HG03064 (cell line): ENCODE measurements at regions not wholly inside any gene's neighbourhood (a gene's known extent, or its start where the extent isn't known, plus 50 kb on each side); places are given as distances from the start of the nearest gene placed in this dataset.

ENCODE experiments used
- ATAC-seq: cut with Tn5 transposase; IDR thresholded peaks from one replicate; pipeline ENCODE4 v1.9.1; 2021; ENCODE audit warnings: low read depth; ENCODE audit not compliant: unreplicated experiment

DNA sequence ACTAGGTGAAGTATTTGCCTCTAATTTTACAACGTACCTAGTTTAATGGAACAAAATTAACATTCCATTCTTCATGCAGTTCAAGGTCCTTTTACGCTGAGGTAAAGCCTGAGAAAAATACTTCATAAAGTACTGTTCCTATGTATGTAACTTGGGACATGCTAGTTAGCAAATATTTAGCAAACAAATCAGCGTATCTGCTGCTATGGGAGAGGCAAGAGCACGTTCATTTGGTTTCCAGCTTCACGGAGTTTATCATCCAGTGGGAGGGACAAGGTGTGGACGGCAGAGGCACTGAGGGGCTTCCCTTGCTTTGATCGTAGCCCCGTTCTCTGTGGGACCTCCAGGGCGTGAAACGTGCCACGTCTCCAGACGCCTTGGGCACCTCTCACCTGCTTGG, 248.8 kb downstream of the IRS2 start:
- ATAC-seq: no peak

DNA sequence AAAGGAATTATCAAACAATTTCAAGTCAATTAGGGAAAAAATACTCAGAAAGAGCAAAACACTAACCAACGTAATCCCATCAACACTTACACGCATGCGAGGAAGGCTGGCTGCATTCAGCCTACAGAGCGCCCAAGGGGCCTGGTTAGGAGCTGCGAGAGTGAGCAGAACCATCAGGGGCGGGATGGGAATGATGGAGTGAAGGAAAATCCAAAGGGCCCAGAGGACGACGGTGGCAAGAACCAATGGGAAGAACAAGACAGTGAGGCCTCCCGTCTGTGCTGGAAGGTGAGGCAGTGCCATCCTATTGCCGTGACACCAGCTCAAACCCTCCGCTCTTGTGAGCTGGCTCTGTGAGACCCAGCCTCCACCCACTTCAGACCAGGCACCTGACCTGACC, 253.0 kb downstream of the IRS2 start:
- ATAC-seq: no peak

DNA sequence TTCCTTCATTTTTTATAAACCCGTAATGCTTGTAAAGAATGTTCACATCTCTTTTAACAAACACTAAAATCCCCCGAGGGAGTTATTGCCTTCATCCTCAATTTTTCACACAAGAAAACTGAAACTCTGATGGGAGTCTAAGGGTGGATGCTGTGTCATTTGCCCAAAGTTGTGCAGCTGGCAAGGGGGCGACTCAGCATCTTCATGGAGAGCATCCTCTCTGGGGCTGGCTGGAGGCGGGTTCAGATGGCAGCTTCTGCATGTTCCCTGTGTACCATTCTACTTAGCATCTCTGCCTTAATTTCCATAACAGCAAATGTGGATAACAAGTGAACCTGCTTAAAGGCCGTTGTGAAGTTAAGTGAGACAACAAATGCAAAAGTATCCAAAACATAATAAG, 256.4 kb downstream of the IRS2 start:
- ATAC-seq: no peak

DNA sequence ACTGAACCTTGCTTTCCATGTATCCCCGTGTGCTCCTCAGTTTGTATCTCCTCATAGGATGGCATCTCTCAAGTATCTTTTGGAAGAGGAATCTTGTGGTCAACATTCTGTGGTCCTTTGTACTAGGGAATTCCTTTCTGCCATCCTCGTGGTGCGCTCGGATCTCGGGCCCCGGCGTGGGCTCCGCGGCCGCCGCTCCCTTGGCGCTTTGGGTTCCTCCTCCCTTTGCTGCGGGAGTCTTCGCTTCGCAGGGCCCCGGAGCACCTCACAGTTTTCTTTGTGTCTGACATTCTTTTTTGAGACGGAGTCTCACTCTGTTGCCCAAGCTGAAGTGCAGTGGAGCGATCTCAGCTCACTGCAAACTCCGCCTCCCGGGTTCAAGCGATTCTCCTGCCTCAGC, 264.7 kb downstream of the IRS2 start:
- no peak for ATAC-seq

DNA sequence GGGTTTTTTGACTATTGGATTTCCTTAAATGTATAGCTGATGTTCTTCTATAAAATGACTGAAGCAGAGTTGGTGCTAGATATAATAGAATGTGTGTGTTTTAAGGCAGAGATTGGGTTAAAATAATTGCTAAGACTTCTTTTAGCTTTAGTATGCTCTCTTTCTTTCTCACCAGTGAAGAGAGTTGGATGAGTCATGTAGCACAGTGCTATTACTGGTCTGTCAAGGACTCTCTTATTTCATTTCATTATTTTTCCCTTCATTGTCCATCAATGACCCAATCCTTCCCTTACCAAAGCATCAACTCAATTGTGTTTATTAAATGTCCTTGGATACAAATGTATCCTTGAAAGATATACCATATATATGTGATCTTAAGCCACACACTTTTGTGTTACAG, 268.9 kb downstream of the IRS2 start:
- ATAC-seq: no peak

DNA sequence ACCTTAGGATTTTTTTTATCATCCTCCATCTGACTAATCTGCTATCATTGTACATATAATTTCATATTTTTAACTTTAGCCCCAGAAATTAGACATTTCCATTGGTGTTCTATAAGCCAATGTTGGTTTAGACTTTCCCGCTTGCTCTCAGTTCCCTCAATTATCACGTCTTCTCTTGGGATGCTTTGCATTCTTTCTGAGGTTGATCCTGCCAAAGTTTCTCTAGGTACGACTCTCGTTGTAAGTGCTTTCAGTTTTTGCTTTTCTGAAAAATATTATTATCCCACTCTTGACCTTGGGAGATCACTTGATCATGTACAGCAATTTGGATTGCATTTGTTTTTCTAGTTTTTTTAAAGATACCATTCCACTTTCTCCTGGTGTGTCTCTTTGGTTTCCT, 270.2 kb downstream of the IRS2 start:
- ATAC-seq: no peak

DNA sequence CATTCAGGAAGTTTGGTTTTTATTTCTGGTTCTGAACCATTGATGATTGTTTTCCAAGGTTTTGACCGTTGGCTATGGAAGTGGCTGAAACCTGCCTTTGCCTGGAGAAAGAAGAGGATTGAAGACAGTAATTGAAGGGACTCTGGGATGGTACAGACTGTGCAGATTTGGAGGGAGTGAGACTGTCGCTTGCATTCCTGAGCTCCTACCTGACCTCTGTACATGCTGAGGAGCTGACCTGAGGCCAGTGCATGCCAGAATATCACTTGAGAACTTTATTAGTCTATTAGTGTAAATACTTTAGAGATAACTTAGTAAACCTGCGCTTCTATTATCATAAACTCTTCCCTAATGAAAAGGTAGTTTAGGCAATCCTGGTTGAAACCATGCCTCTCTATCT, 276.4 kb downstream of the IRS2 start:
- ATAC-seq: no peak

DNA sequence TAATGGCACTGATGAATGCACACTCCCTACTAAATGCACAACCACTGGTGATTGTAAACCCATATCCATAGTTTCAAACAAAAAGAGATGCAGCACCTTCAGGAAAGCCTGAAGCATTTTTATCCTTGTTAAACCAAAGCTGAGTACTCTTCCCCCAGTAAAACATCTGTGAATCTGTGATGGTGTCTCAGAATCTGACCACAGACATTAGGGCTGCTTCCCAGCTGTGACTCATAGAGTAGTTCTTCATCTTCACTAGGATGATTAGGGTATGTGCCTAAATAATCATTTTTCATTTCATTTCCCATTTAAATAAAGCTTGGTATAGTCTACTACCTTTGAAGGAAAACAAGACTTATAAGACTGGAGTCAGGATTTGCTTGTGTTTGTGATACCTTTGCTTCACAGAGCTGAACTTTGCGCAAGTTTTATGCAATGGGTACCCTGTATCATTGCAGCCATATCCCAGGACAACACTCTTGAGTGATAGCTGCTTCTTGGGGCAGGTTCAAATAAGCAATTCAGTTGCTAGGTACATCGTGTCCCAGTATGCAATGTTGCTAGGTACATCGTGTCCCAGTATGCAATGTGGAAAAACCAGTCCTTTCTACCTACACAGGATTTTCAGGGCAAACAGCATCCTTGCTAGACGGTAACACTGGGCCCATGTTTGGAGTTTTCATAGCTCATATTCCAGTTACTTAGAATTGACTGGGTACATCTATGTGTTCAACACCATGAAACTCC, 277.1 kb downstream of the IRS2 start:
- no peak for ATAC-seq

DNA sequence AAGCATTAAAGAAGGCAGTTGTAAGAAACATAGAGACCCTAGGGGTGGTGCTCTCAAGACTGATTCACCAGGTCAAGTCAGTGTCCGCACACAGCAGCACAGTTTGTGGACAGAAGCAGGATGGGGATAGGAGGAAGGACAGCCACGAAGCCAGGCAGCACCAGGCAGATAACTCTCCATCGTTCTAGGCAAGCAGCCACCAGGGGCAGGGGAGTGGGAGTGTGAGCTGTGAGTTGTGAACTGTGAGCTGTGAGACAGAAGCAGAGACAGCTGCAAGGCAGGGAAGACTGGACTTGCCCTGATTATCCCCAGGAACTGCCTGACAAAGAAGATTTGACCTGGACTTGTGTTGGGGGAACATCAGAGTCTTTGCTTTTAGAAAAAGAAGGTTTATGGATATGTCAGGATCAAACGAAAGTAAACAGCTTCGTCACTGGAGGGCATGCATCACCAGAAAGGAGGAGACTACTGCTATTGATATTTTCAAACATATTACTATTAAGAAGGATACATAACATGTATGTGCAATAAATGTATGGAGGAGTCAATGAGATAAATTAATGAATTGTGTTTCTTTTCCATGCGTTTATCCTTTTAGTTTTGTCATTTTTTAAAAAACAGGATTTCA, 286.1 kb downstream of the IRS2 start:
- no peak for ATAC-seq

DNA sequence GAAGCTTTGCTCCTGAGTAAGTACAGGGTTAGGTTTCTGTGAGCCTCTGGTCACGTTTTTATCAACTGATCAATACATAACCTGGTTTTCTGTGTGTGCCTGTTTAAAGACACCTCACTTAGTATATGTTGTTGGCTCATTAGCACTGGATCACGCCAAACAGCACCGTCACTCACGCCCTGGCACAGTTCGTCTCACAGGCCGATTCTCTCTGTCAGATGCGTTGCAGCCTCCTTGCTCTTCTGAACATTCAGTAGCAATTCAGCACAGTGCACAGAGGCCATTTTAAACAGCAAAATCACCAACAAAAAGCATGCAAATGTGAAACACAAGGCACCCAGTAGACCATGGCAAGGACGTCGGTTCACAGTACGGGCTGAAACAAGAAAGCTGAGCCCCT, 288.5 kb downstream of the IRS2 start:
- ATAC-seq: no peak

DNA sequence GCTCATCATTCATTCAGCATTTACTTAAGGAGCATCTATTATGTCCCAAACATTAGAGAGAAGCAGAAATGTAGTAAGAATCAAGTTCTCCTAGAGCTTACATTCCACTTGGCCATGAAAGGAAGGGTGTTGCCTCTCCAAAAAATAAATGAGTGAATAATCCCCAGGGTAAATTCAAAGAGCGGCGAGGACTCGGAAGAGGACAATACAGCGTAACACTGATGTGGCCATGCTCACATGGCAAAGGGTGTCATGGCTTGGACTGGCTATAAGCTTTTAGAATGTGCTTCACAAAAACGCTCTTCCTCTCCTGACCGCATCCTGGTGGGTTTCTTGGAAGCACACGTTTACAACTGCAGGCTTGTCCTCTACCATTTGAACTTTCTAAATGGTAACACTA, 290.2 kb downstream of the IRS2 start:
- no peak for ATAC-seq

DNA sequence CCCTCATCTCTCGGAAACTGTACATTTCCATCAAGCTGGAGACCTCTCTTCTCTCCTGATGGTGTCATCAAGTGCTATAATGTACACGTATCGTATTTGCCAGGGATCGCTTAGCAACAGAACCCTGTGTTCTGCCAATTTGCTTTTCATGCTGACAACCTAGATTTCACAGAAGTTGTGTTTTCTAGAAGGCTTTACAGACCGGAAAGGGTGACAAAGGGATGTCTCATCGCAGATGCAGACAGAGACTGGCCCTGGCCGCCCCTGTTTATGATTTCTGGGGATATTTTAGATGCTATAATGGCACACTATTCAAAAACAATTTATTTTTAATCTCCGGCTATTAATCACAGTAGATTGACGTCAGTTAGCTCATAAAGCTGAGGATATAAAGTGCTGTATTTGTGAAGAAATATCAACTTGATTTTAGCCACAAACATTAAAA, 291.4 kb downstream of the IRS2 start:
- ATAC-seq: no peak

DNA sequence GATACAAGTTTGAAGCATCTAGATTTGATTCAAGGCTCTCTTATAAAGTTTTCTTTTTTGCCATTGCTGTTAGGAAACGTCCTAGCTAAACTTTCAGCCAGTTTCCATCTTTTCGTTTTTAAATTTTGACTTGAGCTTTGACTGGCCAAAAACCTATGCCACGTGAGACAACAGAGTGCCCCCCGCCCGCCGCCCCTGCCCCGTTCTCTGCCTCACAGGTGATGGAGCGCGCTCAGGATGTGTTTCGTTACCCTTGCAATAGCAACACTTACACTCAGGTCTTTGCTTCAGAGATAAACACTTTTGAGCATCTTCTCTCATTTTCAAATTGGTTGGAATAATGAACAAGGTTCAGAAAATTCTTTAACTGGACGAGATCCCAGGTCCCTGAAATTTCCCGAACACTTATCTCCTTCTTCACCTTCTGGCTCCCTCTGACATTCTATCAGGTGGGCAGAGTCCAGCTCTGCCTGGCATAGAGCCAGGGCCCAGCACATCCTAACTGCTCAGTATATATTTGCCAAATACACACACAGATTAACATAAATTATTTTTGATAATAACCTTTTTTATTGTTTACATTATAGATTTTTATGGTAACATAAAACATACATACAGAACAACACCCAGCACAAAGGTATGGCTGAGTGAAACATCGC, 301.1 kb downstream of the IRS2 start:
- ATAC-seq: no peak

DNA sequence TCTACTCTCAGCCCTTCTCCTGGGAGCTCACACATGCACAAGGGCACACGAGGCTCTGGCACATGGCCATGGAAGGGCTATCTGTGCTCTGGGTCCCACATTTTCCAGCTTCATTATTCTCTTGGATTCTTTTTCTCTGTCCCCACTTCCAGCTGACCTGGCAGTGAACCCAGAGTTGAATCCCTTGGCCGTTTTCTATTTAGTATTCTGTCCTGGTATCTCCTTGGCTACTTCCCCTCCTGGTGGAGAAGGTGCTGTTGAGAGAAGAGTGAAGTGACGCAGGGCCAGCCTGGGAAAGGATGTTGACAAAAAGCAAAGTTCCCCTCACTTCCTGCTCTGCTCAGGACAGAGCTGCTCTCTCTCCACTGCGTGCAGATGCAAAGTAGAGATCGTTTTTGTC, 303.1 kb downstream of the IRS2 start:
- ATAC-seq: no peak

DNA sequence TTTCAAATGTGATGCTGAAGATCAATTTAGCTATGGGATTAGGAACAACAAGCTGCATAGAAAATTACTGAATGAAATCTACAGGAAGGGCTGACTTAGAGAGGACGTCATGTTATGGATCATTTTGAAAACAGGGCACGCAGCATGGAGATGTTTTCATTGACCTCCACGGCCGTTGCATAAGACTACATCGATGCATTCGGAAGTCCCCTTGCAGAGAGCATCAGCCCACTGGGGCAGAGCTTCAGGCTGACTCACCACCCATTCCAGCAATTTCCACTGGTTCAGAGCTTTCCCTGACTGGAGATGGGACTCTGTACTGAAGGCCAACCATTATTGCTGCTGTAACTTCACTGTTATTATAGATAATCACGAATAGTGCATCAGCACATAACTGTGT, 305.3 kb downstream of the IRS2 start:
- no peak for ATAC-seq

DNA sequence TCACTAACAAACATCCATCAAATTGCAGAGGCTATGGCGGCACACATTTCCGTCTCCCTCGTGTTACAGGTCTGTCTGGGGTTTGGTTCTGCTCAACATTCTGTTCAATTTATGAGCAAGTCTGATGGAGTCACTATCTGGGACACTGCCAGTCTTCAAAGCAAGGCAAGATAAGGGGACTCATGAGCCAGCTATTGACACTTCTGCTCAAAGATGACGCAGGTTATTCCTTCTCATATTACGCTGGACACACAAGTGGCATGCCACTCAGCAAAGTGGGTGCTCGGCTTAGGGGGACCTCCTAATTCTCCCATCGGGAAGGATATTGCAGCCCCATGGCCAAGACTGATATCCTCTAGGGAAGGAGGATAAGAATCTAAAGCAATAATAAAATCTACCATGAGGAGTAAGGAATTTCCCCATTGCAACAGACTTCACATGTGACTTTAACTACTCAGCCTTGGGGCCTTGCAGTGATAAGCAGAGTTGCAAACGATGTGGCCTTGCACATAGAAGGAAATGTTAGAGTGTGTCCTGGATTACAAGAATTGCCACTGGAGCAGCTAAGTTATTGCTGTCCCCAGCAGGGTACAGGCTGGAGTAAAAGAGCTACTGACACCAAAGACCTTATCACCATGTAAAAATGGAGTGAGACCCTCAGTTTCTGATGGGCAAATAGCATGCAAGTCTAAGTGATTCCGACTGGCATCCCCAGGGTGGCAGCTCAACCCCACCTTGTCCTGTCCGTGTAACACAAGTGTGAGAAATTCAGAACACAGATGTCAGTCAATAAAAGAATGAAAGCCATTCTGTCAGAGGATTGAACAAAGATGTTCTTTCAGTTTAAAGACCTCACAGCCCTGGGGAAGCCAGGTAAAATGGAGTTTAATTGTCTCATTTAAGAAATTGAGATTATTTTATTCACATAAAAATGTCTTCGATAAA, 306.1 kb downstream of the IRS2 start:
- no peak for ATAC-seq

DNA sequence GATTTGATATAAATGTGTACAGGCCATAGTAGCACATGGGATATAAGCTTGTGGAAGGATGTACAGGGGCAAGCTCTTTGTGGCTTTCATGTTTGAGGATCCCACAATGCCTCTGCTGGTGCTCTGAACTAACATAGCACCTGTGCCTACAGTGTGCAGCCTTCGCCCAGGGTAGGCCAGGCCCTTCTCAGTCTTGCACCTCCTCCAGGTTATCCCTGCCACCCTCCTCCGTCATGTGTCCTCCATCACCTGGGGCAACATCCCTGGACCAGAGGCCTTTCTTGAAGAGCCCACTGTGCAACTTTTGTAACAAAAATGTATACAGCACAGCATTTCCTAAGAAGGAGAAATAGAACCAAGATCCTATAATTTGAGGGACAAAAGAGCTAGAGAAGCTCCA, 306.8 kb downstream of the IRS2 start:
- no peak for ATAC-seq

DNA sequence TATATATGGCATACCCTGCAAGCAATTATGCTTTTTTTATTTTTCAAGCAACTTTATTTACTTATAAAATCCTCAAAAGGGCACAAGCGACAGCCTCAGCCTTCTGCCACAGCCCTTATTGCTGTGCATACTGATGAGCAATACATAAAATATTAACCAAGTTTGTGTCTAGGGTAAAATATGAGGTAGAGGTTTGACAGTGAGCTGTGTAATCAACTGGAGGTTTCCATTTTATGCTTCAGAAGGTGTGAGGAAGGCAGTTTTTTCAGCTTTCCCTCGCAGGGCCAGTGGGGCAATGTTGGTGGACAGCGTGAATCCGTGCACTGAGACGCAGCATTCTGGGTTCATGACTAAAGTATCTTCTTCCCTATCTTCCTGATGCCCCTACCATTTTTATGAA, 310.4 kb downstream of the IRS2 start:
- ATAC-seq: no peak

DNA sequence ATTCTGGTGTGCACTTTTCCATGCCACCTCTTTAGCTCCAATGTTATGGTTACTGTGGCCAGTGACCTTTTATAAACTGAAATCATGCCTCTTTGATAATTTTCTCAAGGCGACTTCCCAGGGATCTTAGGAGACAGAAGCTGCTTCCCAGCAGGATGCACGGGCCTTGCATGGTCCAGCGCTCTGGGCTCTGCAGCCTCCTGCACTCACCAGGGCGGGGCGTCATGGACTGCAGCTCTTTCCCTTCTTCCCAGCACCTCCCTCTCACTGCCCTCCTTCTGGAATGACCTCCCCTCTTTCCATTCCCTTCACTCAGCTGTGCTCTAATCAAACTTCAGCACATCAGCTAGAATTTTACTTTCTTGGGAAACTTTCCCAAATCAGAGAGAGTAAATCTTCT, 318.3 kb downstream of the IRS2 start:
- ATAC-seq: no peak

DNA sequence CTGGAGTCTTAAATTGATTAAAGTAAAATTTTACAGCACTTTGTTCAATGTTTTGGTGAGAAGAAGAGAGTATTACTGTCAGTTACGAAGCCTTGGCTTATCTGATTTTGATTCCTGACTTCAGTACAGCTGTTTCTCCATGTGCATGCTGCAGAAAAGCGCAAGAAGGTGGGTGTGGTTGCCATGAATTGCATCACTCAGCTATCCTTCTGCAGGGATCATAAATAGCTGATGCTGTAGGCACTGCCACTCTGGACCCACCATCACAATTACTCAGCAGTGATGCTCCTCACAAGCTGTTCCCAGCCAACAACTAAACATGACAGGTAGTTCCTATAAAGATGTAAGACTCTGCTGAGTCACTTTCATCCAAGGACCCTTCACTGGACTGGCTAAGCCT, 321.2 kb downstream of the IRS2 start:
- no peak for ATAC-seq
